HepG2 (cell line): ENCODE measurements at regions not wholly inside any gene's neighbourhood (a gene's known extent, or its start where the extent isn't known, plus 50 kb on each side); places are given as distances from the start of the nearest gene placed in this dataset.
A peak's percentile ranks its signal among the peaks of the same experiment; 100 is the strongest.

Experiments
- ATAC-seq: fragments of 200-7000 bp; cut with Tn5 transposase; 3 replicates; pipeline ENCODE4 v1.9.1; 2020; ENCODE audit warnings: mild to moderate bottlenecking, moderate library complexity
- BruUV-seq: library from RNA; stranded (reverse); fragments of 400-500 nt; replicated peaks from 2 replicates; lab custom pipeline; 2021; lab: Mats Ljungman, UMichigan
- CTCF ChIA-PET: fragments of 300-600 bp; formaldehyde crosslinking; extraction: SDS; loops from one replicate; lab custom pipeline; 2021; ENCODE audit warnings: low total read pairs, inconsistent platforms, low intra/inter-chr PET ratio; lab: Yijun Ruan, JAX
- POLR2A ChIA-PET: fragments of 350-600 bp; sonication (Branson Sonifier 250); formaldehyde crosslinking; loops from one replicate; lab custom pipeline; 2020; ENCODE audit warnings: antibody characterized with exemption, inconsistent platforms; lab: Yijun Ruan, JAX
- DNase-seq: peaks from one replicate; pipeline ENCODE4 v3.0.0-alpha.2; 2015; ENCODE audit warnings: low spot score
- FAIRE-seq: peaks from 3 replicates; lab custom pipeline; 2011; peaks lifted over from hg19 to GRCh38; lab: Jason Lieb, UNC
- H2AFZ ChIP-seq: one replicate; pipeline ENCODE4 v1.6.1; 2011; ENCODE audit warnings: low read length, inconsistent platforms
- H3K27ac ChIP-seq: fragments of 300-600 bp; 3 replicates; pipeline ENCODE4 v1.8.0; 2011; ENCODE audit warnings: mixed run types, mild to moderate bottlenecking, mixed read lengths, low read length, inconsistent platforms; ENCODE audit not compliant: insufficient read depth; ENCODE audit errors: extremely low read length
- H3K27me3 ChIP-seq, 2 experiments: fragments of 200-600 bp in 1 of 2; 2 replicates in 1 of 2; 3 replicates in 1 of 2; pipeline versions ENCODE4 v1.6.0 to v1.8.0; 2011; ENCODE audit warnings: low read length in 2 of 2, mild to moderate bottlenecking in 2 of 2, moderate library complexity in 2 of 2, inconsistent platforms in 1 of 2; ENCODE audit not compliant: insufficient read depth in 2 of 2, control insufficient read depth in 1 of 2
- H3K36me3 ChIP-seq, 2 experiments: fragments of 200-600 bp in 1 of 2; replicated peaks in 1 of 2; 2 replicates in 1 of 2; 3 replicates in 1 of 2; pipeline versions ENCODE4 v1.5.1 to v1.8.0; 2011; ENCODE audit warnings: low read length in 2 of 2, inconsistent platforms in 1 of 2; ENCODE audit not compliant: insufficient read depth in 2 of 2, control insufficient read depth in 1 of 2
- H3K4me1 ChIP-seq: 2 replicates; pipeline ENCODE4 v1.5.1; 2012; ENCODE audit warnings: low read length, inconsistent platforms; ENCODE audit not compliant: insufficient read depth
- H3K4me2 ChIP-seq: 2 replicates; pipeline ENCODE4 v1.6.0; 2011; ENCODE audit warnings: low read depth, low read length, inconsistent platforms
- H3K4me3 ChIP-seq, 3 experiments: fragments of 200-600 bp in 1 of 3; sonication (generic), shearing (Covaris generic) in 1 of 3; replicated peaks in 1 of 3; 2 replicates each; pipeline ENCODE4 v1.5.1; 2011 to 2016; ENCODE audit warnings: low read length in 3 of 3, inconsistent platforms in 2 of 3, low read depth in 2 of 3, mild to moderate bottlenecking in 2 of 3, control low read depth in 1 of 3, mixed read lengths in 1 of 3; ENCODE audit not compliant: insufficient read depth in 1 of 3
- H3K79me2 ChIP-seq: one replicate; pipeline ENCODE4 v1.6.1; 2011; ENCODE audit warnings: low read length, inconsistent platforms; ENCODE audit not compliant: insufficient read depth
- H3K9ac ChIP-seq: 2 replicates; pipeline ENCODE4 v1.6.0; 2011; ENCODE audit warnings: mild to moderate bottlenecking, low read depth, low read length, inconsistent platforms; ENCODE audit not compliant: insufficient read depth
- H3K9me3 ChIP-seq: 2 replicates; pipeline ENCODE4 v1.5.1; 2012; ENCODE audit warnings: mild to moderate bottlenecking, low read length
- H4K20me1 ChIP-seq: 2 replicates; pipeline ENCODE4 v1.6.0; 2011; ENCODE audit warnings: inconsistent platforms, mild to moderate bottlenecking, low read length, moderate library complexity; ENCODE audit not compliant: insufficient read depth
- ARID5B ChIP-seq: IDR thresholded peaks from 2 replicates; pipeline ENCODE4 v1.4.0; 2020; ENCODE audit warnings: mild to moderate bottlenecking, missing genetic modification reagents
- ASH2L ChIP-seq: fragments of 300-600, 200-600 bp; sonication (generic); IDR thresholded peaks from 2 replicates; pipeline ENCODE4 v1.7.0; 2017; ENCODE audit warnings: low read depth, mild to moderate bottlenecking, moderate library complexity, mixed read lengths, low read length; ENCODE audit not compliant: insufficient read length
- BCL6 ChIP-seq: IDR thresholded peaks from 2 replicates; pipeline ENCODE4 v1.6.1; 2016; ENCODE audit warnings: missing genetic modification reagents, missing compliant biosample characterization
- FIP1L1 ChIP-seq: fragments of 200-400 bp; formaldehyde crosslinking; IDR thresholded peaks from 2 replicates; pipeline ENCODE4 v1.6.1; 2018; ENCODE audit warnings: low read depth, mild to moderate bottlenecking, low read length, moderate library complexity, borderline replicate concordance; ENCODE audit not compliant: insufficient read depth
- FOXA1 ChIP-seq, 2 experiments: fragments of 450-650 bp in 1 of 2; sonication (generic) in 1 of 2; formaldehyde crosslinking in 1 of 2; IDR thresholded peaks; 2 replicates each; pipeline versions ENCODE4 v1.4.0 to v1.6.1; 2016 to 2020; ENCODE audit warnings: missing genetic modification reagents in 1 of 2
- FOXA3 ChIP-seq: IDR thresholded peaks from 2 replicates; pipeline ENCODE4 v1.6.1; 2016; ENCODE audit warnings: missing genetic modification reagents, missing compliant biosample characterization
- FOXP1 ChIP-seq, 2 experiments: fragments of 450-650 bp in 1 of 2; IDR thresholded peaks; 2 replicates each; pipeline ENCODE4 v1.6.1; 2017 to 2018; ENCODE audit warnings: antibody characterized with exemption in 1 of 2
- MAFF ChIP-seq: IDR thresholded peaks from 2 replicates; pipeline ENCODE4 v1.6.1; 2011; ENCODE audit warnings: low read depth, low read length, improper control_type of control experiment
- MAFK ChIP-seq, 2 experiments: IDR thresholded peaks in 1 of 2; conservative IDR thresholded peaks in 1 of 2; 2 replicates each; pipeline ENCODE4 v1.6.1; 2011; ENCODE audit warnings: improper control_type of control experiment in 2 of 2, low read length in 2 of 2
- NBN ChIP-seq: fragments of 450-650 bp; conservative IDR thresholded peaks from 2 replicates; pipeline ENCODE4 v1.6.1; 2017
- NCOA5 ChIP-seq: sonication (generic); formaldehyde crosslinking; IDR thresholded peaks from 2 replicates; pipeline ENCODE4 v1.4.0; 2020; ENCODE audit warnings: missing genetic modification reagents
- RFX1 ChIP-seq: fragments of 450-650 bp; IDR thresholded peaks from 2 replicates; pipeline ENCODE4 v1.6.1; 2017
- RFX3 ChIP-seq: IDR thresholded peaks from 2 replicates; pipeline ENCODE4 v1.6.1; 2016; ENCODE audit warnings: missing biosample characterization, missing genetic modification reagents
- ZNF441 ChIP-seq: sonication (generic); formaldehyde crosslinking; IDR thresholded peaks from 2 replicates; pipeline ENCODE4 v1.7.0; 2021; ENCODE audit warnings: missing genetic modification reagents, borderline replicate concordance
- WGBS: methylation state at CpG from one replicate; pipeline ENCODE4 v1.1.6; 2017; ENCODE audit warnings: low lambda C conversion rate; 5-methylcytosine and 5-hydroxymethylcytosine counted together
- in situ Hi-C: cut with HindIII; loops from 2 replicates; pipeline ENCODE4 v1.10.0; 2017; ENCODE audit warnings: low pct_unique_long_range_greater_than_20kb; ENCODE audit not compliant: extremely low pct_ligation_motif_present
- intact Hi-C: fragments of 100-400 bp; cut with micrococcal nuclease; formaldehyde crosslinking; loops from one replicate; pipeline ENCODE4 v1.10.0; 2022; ENCODE audit not compliant: unreplicated experiment

GRCh38 chr16:80199614-80200013, 341.2 kb upstream of the DYNLRB2 start:
- H3K79me2 ChIP-seq: no peaks in the 10 kb centered on the region
- H3K36me3 ChIP-seq: no peaks in the 10 kb centered on the region
- H2AFZ ChIP-seq: no peak overlapping the region
- H3K9me3 ChIP-seq: no peaks in the 10 kb centered on the region
- no peak overlapping the region for H3K27ac ChIP-seq
- H3K9ac ChIP-seq: no peak overlapping the region
- H3K4me3 ChIP-seq: no peak overlapping the region
- no peaks in the 10 kb centered on the region for H4K20me1 ChIP-seq
- H3K4me1 ChIP-seq: peaks cover 18% of the 10 kb centered on the region
- in situ Hi-C loops (no loop called here), intact Hi-C loops (no loop called here)
- TF ChIP-seq NBN (no peak), MAFK (conservative IDR thresholded peaks at IDR 0.05 in 1 of 2, IDR thresholded peaks at IDR 0.05 in 1 of 2; ENCODE audit: low read length in 2 of 2) (peak; percentile 68 to 69), MAFF (peak; percentile 54; the same call in 1 of the 2 replicates)
- CTCF ChIA-PET: no interaction called here
- POLR2A ChIA-PET: interaction anchor here (2.0 kb wide), 1 partner anchor 66 kb away, joined by 9 read pairs; no protein-coding TSS in a partner anchor
- 64% methylated on average over 3 of the region's 3 CpGs for WGBS
- DNase-seq (no peak), ATAC-seq (no peak), FAIRE-seq (no peak)
- no peak overlapping the region for H3K4me2 ChIP-seq
- H3K27me3 ChIP-seq: no peaks in the 10 kb centered on the region
- no TSS peak for BruUV-seq

- Histone ChIP-seq H3K27ac (no peak overlapping the region), H3K4me2 (no peak overlapping the region), H3K27me3 (no peaks in the 10 kb centered on the region), H2AFZ (no peak overlapping the region), H3K9ac (peak overlapping the region; percentile 24; the same call in 1 of the 2 replicates), H3K9me3 (no peaks in the 10 kb centered on the region), H3K4me3 (no peak overlapping the region), H3K4me1 (peaks cover 18% of the 10 kb centered on the region), H3K79me2 (no peaks in the 10 kb centered on the region), H3K36me3 (no peaks in the 10 kb centered on the region), H4K20me1 (no peaks in the 10 kb centered on the region)
- FAIRE-seq (no peak), DNase-seq (peak; percentile 26), ATAC-seq (no peak)
- WGBS: 17% methylated on average over 7 of the region's 7 CpGs
- intact Hi-C loops: no loop called here
- in situ Hi-C loops: no loop called here
- TSS peak; percentile 70 for BruUV-seq
- POLR2A ChIA-PET: interaction anchor here (0.8 to 2.0 kb wide), 2 partner anchors 65 to 67 kb away, joined by 3 to 9 read pairs; no protein-coding TSS in a partner anchor
- 0 out of 2 replicates have a peak, but pooled peaks have one; percentile 15 for TF ChIP-seq ARID5B (CRISPR knock-in tag)
- TF ChIP-seq FOXA1 (IDR thresholded peaks at IDR 0.05): peak; percentile 30; the same call in 1 of the 2 replicates
- no peak for TF ChIP-seq FOXA1 (CRISPR knock-in tag; IDR thresholded peaks at IDR 0.05)
- no peak for TF ChIP-seq FIP1L1
- peak; percentile 26; the same call in 1 of the 2 replicates for TF ChIP-seq RFX1
- peak; percentile 56; the same call in 1 of the 2 replicates for TF ChIP-seq RFX3 (CRISPR knock-in tag)
- TF ChIP-seq NCOA5 (CRISPR knock-in tag): no peak
- no peak for TF ChIP-seq ZNF441 (CRISPR knock-in tag)
- peak; percentile 6 for TF ChIP-seq ASH2L
- TF ChIP-seq FOXA3: peak; percentile 47; the same call in 1 of the 2 replicates
- no peak for TF ChIP-seq BCL6 (CRISPR knock-in tag)
- no peak for TF ChIP-seq FOXP1 (IDR thresholded peaks at IDR 0.05)
- peak; percentile 39; the same call in 1 of the 2 replicates for TF ChIP-seq FOXP1 (CRISPR knock-in tag; IDR thresholded peaks at IDR 0.05)
- CTCF ChIA-PET: no interaction called here
These were observed 342.2 kb upstream of the DYNLRB2 start for GRCh38 chr16:80198311-80199299.
